ENCODE measurements at regions not wholly inside any gene's neighbourhood (a gene's known extent, or its start where the extent isn't known, plus 50 kb on each side); places are given as distances from the start of the nearest gene placed in this dataset.

DNA sequence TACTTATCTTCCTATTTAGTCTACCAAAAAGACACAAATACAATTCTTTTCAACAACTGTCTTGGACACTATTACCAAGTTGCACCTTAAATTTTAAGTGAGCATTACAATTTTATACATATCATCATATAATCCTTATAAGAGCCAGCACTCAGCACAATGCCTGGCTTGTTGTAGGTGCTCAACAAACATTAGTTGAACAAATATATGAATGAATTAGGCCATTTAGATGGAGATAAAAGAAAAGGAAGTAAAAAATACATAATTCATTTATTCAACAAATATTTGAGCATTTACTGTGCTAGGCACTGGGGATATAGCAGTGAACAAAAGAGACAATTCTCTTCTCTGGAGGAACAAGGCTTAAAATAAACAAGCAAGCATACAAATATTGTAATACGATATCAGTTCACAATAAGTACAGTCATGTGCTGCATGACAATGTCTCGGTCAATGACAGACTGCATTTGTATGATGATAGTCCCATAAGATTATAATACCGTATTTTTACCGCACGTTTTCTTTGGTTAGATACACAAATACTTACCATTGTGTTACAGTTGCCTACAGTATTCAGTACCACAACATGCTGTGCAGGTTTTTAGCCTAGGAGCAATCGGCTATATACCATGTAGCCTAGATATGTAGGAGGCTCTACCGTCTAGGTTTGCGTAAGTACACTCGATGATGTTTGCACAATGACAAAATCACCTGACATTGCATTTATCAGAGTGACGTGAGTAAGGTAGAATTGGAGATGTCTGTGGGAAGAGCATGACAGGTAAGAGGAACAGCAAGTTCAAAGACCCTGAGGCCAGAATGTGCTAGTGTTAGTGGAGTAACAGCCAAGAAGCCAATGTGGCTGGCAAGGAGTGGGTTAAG is 86.4 kb upstream of the HS3ST2 start:
- no TSS peak for BruUV-seq (replicated peaks)
- no peak overlapping the region for H3K56ac ChIP-seq (ENCODE audit: extremely low read depth, insufficient read depth, low read length)
- no peak overlapping the region for H2BK15ac ChIP-seq (ENCODE audit: low read depth, low read length)
- no peak overlapping the region for H3K27ac ChIP-seq (ENCODE audit: insufficient read depth, low read length)
- no peaks in the 10 kb centered on the region for H3K36me3 ChIP-seq (ENCODE audit: control insufficient read depth, insufficient read depth, low read length)
- H2BK20ac ChIP-seq (ENCODE audit: low read depth, low read length), result no peak overlapping the region
- no peak overlapping the region for H3K9ac ChIP-seq (ENCODE audit: low read depth, low read length)
- H3K4me2 ChIP-seq (ENCODE audit: low read depth, low read length), result no peak overlapping the region
- H3K9me3 ChIP-seq (ENCODE audit: control insufficient read depth, insufficient read depth, low read length), result no peaks in the 10 kb centered on the region
- ChIA-PET CTCF (no interaction called here), POLR2A (ENCODE audit: unreplicated experiment) (no interaction called here)
- no peak overlapping the region for H2AFZ ChIP-seq (replicated peaks; ENCODE audit: low read length, poor library complexity)
- H3K79me1 ChIP-seq (ENCODE audit: low read depth in 1 of 2, low read length in 2 of 2), result no peaks in the 10 kb centered on the region
- no peak overlapping the region for H2AK5ac ChIP-seq (ENCODE audit: low read depth, low read length)
- no peaks in the 10 kb centered on the region for H3K27me3 ChIP-seq (ENCODE audit: control insufficient read depth, insufficient read depth, low read length)
- dilution Hi-C loops (cut with HindIII; ENCODE audit: low sequenced_read_pairs, unreplicated experiment), result no loop called here
- no peak overlapping the region for H3K14ac ChIP-seq (replicated peaks; ENCODE audit: low read depth, low read length)
- H4K5ac ChIP-seq (ENCODE audit: low read depth, low read length), result no peak overlapping the region
- H3K4me1 ChIP-seq (ENCODE audit: control insufficient read depth, insufficient read depth, low read length), result no peaks in the 10 kb centered on the region
- intact Hi-C loops (cut with micrococcal nuclease), result no loop called here
- H2BK120ac ChIP-seq (ENCODE audit: low read depth, low read length), result no peak overlapping the region
- H4K8ac ChIP-seq (ENCODE audit: low read depth in 2 of 2, low read length in 2 of 2), result no peak overlapping the region
- ATAC-seq (ENCODE audit: low read depth) (no peak), DNase-seq (no peak)
- H3K18ac ChIP-seq (ENCODE audit: low read depth, low read length), result no peak overlapping the region
- H2AK9ac ChIP-seq (replicated peaks; ENCODE audit: low read depth, low read length, poor library complexity), result no peak overlapping the region
- no peak overlapping the region for H4K91ac ChIP-seq (ENCODE audit: insufficient read depth, low read depth, low read length)
- no CpG with 5 or more reads among the region's 10 CpGs for WGBS, 2 experiments (ENCODE audit: extremely low coverage in 2 of 2, insufficient read length in 1 of 2)
- H2BK5ac ChIP-seq (ENCODE audit: low read depth, low read length, poor library complexity, severe bottlenecking), result no peak overlapping the region
- no peaks in the 10 kb centered on the region for H3K9me1 ChIP-seq (ENCODE audit: insufficient read depth, low read length)
- H4K20me1 ChIP-seq (ENCODE audit: insufficient read depth, low read length), result no peaks in the 10 kb centered on the region
- TF ChIP-seq FOS (IDR thresholded peaks at IDR 0.05; ENCODE audit: low read depth, low read length) (no peak), RCOR1 (IDR thresholded peaks at IDR 0.05; ENCODE audit: insufficient replicate concordance, low read length) (no peak), CEBPB (IDR thresholded peaks at IDR 0.05; ENCODE audit: low read depth, low read length) (no peak), CHD1 (IDR thresholded peaks at IDR 0.05; ENCODE audit: low read depth, low read length) (no peak), RFX5 (IDR thresholded peaks at IDR 0.05; ENCODE audit: low read depth, low read length) (no peak), RAD21 (IDR thresholded peaks at IDR 0.05; ENCODE audit: low read length) (no peak), BHLHE40 (IDR thresholded peaks at IDR 0.05; ENCODE audit: low read depth, low read length) (no peak), SMC3 (IDR thresholded peaks at IDR 0.05; ENCODE audit: low read depth, low read length) (no peak)
- TF ChIP-seq, protein P1, sequence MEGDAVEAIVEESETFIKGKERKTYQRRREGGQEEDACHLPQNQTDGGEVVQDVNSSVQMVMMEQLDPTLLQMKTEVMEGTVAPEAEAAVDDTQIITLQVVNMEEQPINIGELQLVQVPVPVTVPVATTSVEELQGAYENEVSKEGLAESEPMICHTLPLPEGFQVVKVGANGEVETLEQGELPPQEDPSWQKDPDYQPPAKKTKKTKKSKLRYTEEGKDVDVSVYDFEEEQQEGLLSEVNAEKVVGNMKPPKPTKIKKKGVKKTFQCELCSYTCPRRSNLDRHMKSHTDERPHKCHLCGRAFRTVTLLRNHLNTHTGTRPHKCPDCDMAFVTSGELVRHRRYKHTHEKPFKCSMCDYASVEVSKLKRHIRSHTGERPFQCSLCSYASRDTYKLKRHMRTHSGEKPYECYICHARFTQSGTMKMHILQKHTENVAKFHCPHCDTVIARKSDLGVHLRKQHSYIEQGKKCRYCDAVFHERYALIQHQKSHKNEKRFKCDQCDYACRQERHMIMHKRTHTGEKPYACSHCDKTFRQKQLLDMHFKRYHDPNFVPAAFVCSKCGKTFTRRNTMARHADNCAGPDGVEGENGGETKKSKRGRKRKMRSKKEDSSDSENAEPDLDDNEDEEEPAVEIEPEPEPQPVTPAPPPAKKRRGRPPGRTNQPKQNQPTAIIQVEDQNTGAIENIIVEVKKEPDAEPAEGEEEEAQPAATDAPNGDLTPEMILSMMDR (conservative IDR thresholded peaks at IDR 0.05; ENCODE audit: low read depth, low read length), result no peak
- in situ Hi-C loops (cut with MboI; ENCODE audit: low sequenced_read_pairs), result no loop called here
- H3K23ac ChIP-seq (ENCODE audit: low read depth, low read length), result no peak overlapping the region
- H3K4me3 ChIP-seq (ENCODE audit: insufficient read depth, low read depth, low read length), result no peak overlapping the region
- no peak overlapping the region for H3K4ac ChIP-seq (ENCODE audit: low read depth, low read length)
